GM18499 (cell line): ENCODE measurements at regions not wholly inside any gene's neighbourhood (a gene's known extent, or its start where the extent isn't known, plus 50 kb on each side); places are given as distances from the start of the nearest gene placed in this dataset.

Experiments used
- ATAC-seq: cut with Tn5 transposase; IDR thresholded peaks from one replicate; pipeline ENCODE4 v1.9.1; 2021; ENCODE audit warnings: moderate number of reproducible peaks; ENCODE audit not compliant: insufficient read depth, unreplicated experiment

DNA sequence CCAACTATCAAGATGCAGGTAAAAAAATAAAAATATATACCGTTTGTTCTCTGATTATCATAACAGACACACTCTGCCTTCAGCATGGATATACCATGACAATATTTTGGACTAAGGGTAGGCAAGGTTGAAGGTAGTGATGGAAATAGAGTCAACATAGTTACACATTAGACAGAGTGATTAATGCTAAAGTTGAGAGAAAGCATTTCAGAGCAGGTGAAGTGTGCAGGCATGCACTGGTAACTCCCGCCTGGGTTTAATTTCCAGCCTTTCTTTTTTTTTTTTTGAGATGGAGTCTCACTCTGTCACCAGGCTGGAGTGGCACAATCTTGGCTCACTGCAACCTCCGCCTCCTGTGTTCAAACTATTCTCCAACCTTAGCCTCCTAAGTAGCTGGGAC lies 458.5 kb downstream of the TLR4 start:
- no peak for ATAC-seq

DNA sequence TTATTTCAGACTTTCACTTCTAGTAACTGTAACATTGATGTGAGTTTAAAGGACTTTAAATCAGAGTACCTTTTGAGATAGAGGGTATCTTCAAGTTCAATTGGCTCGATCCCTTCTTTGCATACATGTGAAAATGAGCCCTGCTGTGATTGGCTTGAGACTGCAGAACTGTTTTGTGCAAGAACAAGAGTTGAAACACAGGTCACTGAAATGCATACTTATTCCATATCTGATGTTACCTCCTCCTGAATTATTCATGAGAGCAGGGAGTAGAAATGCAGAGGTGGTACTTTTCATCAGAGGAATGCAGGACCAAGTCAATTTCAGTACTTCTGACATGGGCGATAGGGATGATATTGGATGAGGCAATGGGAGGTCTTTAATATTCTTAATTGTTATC lies 459.5 kb downstream of the TLR4 start:
- ATAC-seq = no peak

DNA sequence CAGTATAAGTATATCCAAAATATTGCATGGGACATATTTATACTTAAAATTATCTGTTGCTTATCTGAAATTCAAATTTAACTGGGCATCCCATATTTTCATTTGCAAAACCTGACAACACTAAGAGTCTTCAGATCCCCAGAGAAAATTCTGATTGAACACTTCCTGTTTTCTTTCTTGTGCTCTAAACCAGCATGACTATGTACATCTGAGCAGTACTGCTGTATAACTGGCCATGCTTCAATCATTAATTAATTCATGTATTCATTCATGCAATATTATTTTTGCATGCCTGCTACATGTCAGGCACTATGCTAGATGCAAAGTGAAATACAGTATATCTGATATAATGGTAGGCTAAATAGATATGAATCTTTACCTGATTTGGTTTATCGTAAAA lies 461.2 kb downstream of the TLR4 start:
- no peak for ATAC-seq

DNA sequence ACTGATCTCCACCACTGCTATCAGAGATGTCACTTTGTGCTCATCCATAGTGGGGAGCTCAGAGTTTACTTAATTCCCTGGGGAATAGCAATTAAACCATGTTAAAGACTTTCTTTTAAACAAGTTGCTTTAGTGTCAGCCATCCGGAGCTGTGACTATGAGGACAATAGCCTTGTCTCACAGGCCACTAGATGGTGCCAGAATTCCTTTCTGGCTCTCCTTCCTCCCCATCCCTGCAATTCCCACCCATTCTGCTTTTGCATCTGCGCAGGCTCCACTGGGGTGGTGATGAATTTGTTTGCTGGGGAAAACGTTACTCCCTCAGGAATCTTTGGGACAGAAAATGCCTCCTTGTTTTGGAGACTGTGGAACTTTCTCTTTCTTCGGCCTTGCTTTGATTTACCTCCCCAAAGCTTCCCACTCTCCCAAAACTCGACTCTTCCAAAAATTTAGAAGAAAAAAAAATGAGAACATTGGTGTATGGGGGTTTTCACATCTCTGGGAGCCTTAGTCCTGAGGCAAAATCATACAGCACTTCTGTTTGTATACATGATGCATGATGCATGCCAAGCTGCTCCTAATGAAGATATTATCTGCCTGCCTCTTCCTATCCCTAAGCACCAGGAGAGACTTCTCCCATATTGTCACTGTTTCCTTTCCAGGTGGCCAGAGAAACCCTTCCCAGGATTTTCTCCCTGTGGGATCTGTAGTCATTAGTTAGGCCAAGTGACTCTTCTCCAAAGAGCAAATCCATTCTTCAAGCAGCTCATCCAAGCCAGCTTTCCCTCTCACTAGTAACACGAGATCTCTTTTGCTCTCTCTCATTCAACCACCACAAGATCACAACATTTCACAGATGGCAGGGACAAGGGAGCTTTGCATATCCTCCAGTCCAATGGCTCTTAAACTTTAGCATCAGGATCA lies 466.1 kb downstream of the TLR4 start:
- ATAC-seq = no peak

DNA sequence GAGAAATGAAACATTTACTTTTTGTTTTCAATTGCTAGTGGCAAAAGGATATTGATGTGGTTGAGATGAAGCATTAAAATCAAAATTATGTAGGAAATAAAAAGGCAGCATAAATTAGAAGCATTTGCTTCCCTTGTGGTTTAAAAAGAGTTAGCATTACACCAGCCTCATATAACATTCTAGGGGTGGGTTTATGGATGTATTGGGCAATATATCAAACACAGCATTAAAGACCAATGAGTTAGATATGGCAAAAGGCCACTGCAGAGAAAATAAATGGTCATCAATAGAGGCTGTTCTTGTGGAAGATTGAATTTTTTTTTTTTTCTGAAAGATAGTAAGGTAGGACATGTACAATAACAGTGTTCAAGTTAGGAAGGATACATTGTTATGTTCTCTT lies 473.0 kb downstream of the TLR4 start:
- no peak for ATAC-seq

DNA sequence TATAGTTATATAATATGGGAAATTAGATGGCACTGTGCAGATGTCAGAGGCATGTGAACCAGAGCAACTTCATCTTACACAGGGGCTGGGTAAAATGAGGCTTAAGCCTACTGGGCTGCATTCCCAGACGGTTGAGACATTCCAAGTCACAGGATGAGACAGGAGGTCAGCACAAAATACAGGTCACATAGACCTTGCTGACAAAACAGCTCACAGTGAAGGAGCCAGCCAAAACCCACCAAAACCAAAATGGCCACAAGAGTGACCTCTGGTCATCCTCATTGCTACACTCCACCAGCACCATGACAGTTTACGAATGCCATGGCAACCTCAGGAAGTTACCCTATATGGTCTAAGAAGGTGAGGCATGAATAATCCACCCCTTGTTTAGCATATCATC lies 479.4 kb downstream of the TLR4 start:
- no peak for ATAC-seq

DNA sequence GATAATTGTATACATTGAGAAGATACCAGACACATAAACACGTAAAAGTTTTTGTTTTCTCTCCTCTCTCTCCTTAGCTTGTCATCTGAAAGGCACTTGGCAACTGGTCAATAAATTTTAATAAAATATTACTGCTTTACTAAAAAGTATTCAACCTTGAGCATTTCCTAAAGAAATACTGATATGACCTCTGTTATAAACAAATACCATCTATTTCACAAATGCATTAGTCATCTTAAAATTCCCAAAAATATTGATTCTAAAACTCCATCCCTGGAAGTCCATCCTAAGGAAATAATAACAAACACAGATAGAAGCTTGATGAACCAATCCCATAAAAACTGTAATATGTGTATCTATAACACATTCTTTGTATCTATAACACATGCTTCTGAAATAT lies 483.2 kb downstream of the TLR4 start:
- no peak for ATAC-seq

DNA sequence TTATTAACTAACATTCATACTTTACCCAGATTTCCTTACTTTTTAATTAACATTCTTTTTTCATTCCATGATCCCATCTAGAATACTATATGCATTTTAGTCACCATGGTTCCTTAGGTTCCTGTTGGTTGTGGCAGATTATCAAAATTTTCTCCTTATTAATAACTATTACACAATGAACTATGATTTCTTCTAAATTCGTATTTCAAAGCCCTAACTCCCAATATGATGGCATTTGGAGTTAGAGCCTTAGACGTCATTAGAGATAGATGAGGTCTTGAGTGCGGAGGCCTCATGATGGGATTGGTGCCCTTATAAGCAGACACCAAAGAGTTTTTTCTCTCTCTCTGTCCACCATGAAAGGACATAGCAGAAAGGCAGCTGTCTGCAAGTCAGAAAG lies 485.4 kb downstream of the TLR4 start:
- ATAC-seq = no peak

DNA sequence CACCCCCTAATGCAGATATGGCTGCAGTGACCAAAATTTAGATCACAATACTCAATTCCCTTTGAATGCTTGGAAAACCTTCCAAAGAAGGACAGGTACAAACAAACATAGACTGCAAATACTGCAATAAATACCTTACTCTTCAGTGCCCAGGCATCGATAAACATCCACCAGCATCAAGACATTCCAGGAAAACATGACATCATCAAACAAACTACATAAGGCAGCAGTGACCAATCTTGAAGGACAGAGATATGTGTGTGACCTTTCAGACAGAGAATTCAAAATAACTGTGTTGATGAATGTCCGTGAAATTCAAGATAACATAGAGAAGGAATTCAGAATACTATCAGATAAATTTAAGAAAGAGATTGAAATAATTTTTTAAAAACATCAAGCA lies 488.6 kb downstream of the TLR4 start:
- ATAC-seq = no peak

DNA sequence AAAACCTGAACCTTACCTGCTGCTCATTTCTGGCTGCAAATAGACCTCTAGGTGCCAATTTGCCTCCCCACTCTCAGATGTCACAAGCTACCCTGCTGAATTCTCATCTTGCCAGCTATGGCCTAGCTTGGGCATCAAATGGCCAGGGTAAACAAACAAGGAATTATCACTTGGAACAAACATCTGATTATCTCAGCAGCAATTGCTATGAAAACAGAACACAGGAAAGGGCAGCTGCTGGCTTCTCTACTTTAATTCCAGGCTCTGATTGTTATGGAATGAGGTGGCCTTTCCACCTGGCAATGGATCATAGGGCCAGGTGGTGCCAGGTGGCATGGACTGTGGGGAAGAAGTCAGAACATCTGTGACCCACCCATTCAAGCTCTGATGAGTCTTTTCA lies 505.1 kb downstream of the TLR4 start:
- ATAC-seq = no peak

DNA sequence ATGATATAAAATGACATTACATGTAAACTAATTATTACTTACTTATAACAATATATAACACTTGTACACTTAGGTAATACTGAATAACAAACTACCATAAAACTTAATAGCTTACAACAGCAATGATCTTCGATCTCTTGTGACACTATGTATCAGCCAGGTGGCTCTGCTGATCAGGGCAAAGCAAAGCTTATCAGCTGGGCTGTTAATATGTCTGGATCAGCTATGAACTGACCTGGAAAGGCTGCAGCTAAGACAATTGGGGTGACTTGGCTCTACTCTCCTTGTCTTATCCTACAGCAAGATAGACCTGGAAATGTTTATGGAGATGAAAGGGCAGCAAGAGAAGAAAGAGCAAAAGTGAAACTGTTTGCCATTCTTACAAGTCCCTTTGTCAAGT lies 511.3 kb downstream of the TLR4 start:
- ATAC-seq = no peak

DNA sequence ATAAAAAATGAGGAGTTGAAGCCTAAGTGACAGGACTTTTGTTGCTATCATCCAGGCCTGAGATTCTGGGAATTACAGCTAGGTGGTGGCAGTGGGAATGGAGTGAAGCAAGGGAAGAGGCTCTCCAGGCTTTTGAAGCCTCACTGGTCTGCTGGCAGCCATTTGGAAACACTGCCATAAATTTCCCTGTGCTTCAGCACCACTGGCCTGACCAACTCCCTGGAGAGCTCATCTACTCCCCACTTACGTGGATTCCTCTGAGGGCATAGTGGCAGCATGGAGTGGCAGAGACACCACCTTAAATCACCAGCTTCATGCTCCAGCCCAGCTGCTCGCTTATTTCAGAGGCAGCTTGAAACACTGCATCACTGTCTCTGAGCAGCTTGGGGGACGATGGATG lies 518.2 kb downstream of the TLR4 start:
- ATAC-seq = no peak

DNA sequence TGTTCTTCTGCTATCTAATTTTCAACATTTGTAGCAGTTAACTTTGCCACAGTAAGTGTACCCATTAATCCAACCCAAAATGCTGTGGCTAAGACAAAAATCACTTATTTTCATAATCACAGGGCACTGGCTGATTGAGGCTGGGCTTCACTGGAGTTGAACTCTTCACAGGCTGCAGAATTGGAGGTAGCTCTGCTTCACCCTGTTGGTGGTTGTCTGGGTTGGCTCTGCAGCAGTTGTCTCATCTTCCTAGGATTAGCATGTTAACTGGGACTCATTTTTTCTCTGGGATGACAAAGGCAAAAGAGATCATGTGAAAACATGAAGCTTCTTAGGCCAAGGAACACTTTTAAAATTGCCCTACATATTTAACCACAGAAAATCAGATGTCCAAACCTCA lies 518.9 kb downstream of the TLR4 start:
- ATAC-seq = no peak

DNA sequence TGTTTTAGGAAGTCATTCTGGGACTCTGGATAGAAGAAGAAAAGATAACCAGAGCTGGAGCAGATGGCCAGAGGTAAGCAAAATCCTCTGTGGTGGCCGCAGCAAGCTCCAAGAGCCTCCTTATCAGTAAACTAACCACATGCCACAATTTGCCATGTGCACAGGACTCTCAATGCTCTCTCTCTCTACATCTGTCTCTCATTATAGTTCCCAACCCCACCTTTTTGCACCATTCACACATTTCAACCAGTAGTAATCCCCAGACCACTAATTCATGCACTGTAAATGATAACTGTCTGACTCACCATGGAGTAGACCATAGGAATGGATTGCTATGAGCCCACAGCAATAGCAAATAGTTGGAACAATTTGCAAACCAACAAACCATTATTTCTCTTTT lies 526.1 kb downstream of the TLR4 start:
- no peak for ATAC-seq

DNA sequence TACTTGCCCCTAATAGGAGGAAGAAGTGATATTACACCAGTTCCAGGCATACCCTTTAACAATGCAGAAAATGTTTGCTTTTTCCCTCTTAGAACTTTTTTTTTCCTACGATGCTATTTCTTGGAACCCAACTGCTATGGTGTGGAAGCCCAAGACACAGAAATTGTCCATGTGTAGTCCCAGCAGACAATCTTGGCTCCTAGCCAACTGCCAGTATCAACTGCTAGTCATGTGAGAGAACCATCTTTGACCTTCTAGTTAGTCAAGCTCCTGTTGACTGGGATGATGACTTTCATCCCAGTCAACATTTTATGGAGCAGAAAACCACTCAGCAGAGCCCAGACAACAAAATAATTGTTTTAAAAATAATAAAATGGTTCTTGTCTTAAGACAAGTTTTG lies 532.4 kb downstream of the TLR4 start:
- no peak for ATAC-seq

DNA sequence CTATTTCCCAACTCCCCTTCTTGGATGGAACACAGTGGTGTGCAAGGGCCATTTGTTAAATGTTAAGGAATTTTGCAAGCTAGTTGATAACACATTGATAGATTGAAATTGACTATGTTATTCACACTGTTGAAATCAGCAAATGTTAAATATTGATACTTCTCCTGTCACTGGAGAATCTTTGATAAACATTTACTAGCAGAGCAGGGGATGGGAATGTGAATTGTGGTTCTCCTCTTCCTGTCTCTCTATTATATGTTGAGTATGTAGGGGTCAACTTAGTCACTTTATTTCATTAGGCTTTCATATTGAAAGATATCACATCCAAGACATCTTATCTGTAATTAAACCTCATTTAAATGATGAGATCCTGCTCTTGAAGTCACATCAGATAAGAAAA lies 533.9 kb downstream of the TLR4 start:
- ATAC-seq = no peak

DNA sequence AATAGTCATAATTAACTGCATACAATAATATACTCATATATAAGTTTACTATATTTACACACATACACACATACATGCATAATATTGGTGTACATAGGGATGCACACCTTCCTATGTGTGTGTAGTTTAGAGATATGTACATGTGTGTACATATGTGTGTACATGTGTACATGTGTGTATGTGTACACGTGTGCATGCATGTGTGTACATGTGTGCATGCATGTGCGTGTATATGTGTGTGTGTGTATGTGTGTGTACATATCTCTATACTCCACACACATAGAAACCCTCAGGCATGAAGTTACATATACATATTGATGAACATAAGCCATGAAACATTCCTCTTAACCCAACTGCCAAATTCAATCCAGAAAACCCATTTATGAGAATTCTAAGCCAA lies 547.8 kb downstream of the TLR4 start:
- no peak for ATAC-seq

DNA sequence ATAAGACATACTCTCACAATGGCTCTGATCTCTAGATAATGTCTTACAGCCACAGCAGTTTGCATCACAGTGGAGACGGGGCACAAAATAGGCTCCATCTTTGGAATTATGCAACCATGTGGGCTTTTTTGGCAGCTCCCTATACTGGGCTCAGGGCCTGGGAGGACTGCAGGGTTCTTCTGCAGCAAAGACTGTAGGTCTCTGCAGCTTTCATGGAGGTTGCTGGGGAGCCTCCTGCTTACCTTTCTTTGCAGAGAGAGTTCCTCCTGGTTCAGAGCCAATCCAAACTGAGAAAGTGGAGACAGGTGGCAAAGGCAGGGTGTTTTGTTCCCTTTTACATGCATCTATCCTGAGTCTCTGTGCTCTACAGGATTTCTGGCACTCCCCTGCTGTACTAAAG lies 558.0 kb downstream of the TLR4 start:
- no peak for ATAC-seq

DNA sequence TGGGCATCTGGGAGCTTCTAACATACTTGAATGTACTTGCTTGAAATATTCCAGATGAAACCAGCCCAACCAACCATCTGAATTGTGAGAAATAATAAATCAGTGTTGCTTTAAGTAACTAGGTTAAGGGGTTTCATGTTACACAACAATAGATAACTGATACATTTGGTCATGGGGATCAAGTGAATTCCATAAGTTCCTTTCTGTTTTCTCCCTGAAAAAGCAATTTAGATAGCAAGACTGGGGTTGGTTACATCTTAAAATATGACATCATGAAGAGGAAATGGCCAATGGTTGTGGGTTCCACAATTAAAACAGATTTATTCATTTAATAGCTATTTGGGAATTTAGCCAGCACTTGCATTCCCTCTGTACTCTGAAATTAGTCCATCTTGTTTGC lies 559.7 kb downstream of the TLR4 start:
- no peak for ATAC-seq

DNA sequence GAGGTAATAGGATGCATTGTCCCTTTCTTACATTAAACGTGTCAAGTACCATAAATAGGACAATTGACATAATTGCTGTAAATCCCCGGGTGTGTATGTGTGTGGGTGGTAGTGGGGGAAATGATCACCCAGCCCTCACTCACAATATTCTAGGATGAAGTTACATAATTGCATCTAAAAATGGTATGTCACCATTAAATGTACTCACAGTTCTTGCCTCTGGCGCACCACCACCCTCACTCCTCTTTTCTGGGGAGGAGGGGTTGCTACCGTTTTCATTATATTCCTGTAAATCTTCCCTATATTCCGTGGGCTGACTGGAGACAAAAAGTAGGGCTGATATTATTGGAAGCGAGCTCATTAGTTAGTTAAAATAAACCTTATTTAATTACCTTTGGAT lies 563.8 kb downstream of the TLR4 start:
- no peak for ATAC-seq

DNA sequence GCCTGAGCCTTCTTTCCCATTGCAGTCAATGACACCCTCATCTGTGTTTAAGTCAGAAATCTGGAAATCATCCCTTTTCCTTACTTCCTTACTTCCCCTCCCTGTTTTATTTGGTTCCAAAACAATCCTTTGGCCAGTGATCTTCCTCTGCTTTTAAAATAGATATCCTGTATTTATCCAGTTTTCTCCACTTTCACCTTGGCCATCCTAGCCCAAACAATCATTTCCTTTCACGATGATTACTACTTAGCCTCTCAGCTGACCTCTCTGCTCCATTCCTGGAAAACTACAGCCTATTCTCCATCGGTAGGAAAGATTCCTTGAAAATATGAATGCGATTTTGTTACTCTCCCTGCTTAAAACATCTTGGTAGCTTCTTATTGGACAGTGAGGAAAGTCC lies 565.4 kb downstream of the TLR4 start:
- ATAC-seq = no peak

DNA sequence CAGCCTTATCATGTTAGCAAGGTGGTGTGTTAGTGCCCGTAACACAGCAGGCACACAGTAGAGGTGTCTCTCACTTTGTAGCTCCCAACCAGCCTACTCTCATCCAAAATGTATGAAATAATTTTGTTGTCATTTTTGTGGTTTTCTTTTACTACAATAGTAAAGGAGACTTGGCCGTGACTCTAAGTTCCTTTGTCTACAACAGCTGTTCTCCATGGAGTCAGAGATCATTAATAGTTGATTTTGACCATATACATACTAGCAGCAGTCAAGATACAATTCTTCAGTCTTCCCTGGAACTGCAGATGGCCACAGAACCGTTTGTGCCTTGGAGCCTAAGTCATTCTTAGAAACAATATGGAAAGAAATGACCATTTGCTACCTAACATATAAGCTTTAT lies 567.1 kb downstream of the TLR4 start:
- no peak for ATAC-seq

DNA sequence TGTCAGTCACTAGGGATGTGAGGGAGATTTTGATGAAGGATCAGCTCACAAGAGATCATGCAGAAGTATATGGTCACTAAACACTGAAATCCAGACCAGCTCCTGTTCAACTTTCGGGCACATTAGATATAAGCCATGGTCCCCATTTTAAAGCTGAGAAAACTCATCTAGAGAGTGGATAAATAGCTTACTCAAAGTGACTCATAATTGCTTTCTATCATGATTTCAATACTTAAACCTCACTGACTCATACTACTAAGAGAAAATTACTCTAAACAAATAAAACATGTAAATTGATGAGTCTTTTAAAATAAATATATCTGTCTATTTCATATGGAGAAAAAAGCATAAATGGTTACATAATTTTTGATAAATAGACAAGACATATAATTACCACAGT lies 567.7 kb downstream of the TLR4 start:
- ATAC-seq = no peak
